ENCODE measurements at regions not wholly inside any gene's neighbourhood (a gene's known extent, or its start where the extent isn't known, plus 50 kb on each side); places are given as distances from the start of the nearest gene placed in this dataset.

- Histone ChIP-seq H3K79me2 (ENCODE audit: low read length) (no peaks in the 10 kb centered on the region), H3K4me1 (ENCODE audit: insufficient read depth, low read length) (peaks cover 16% of the 10 kb centered on the region), H3K27me3 (ENCODE audit: low read length) (no peaks in the 10 kb centered on the region), H3K4me3 (ENCODE audit: low read length) (no peak overlapping the region), H3K4me2 (ENCODE audit: low read length) (no peak overlapping the region), H3K9me2 (replicated peaks; ENCODE audit: low read length) (no peaks in the 10 kb centered on the region), H4K20me1 (ENCODE audit: low read length) (no peaks in the 10 kb centered on the region), H3K9me3 (ENCODE audit: low read length) (no peaks in the 10 kb centered on the region), H3K9ac (ENCODE audit: low read length) (no peak overlapping the region), H3K27ac (ENCODE audit: low read length) (no peak overlapping the region), H3K36me3 (ENCODE audit: low read depth, low read length) (no peaks in the 10 kb centered on the region), H2AFZ (ENCODE audit: low read length) (no peak overlapping the region), H3F3A (ENCODE audit: low read length, unreplicated experiment) (no peaks in the 10 kb centered on the region)
- ATAC-seq (no peak), DNase-seq (no peak)
- ChIA-PET CTCF (no interaction called here), POLR2A (ENCODE audit: unreplicated experiment) (no interaction called here)
- TF ChIP-seq EZH2phosphoT487 (IDR thresholded peaks at IDR 0.05; ENCODE audit: borderline replicate concordance, low read length), result no peak
- TF ChIP-seq, protein P1, sequence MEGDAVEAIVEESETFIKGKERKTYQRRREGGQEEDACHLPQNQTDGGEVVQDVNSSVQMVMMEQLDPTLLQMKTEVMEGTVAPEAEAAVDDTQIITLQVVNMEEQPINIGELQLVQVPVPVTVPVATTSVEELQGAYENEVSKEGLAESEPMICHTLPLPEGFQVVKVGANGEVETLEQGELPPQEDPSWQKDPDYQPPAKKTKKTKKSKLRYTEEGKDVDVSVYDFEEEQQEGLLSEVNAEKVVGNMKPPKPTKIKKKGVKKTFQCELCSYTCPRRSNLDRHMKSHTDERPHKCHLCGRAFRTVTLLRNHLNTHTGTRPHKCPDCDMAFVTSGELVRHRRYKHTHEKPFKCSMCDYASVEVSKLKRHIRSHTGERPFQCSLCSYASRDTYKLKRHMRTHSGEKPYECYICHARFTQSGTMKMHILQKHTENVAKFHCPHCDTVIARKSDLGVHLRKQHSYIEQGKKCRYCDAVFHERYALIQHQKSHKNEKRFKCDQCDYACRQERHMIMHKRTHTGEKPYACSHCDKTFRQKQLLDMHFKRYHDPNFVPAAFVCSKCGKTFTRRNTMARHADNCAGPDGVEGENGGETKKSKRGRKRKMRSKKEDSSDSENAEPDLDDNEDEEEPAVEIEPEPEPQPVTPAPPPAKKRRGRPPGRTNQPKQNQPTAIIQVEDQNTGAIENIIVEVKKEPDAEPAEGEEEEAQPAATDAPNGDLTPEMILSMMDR (conservative IDR thresholded peaks at IDR 0.05; ENCODE audit: low read depth, low read length), result no peak
- no peak for TF ChIP-seq EZH2 (IDR thresholded peaks at IDR 0.05; ENCODE audit: low read length, unreplicated experiment)
- intact Hi-C loops (cut with micrococcal nuclease), result no loop called here
- BruUV-seq (replicated peaks), result no TSS peak
Observed at GRCh38 chr11:97964332-97965004, 1056.3 kb upstream of the CNTN5 start.

- TF ChIP-seq EZH2phosphoT487 (IDR thresholded peaks at IDR 0.05; ENCODE audit: borderline replicate concordance, low read length), result no peak
- TF ChIP-seq, protein P1 (conservative IDR thresholded peaks at IDR 0.05; ENCODE audit: low read depth, low read length), result no peak
- no peak for TF ChIP-seq EZH2 (IDR thresholded peaks at IDR 0.05; ENCODE audit: low read length, unreplicated experiment)
- Histone ChIP-seq H3F3A (ENCODE audit: low read length, unreplicated experiment) (no peaks in the 10 kb centered on the region), H3K27ac (ENCODE audit: low read length) (peak overlapping the region; percentile 29), H2AFZ (ENCODE audit: low read length) (no peak overlapping the region), H3K4me3 (ENCODE audit: low read length) (no peak overlapping the region), H3K4me1 (ENCODE audit: insufficient read depth, low read length) (peaks cover 16% of the 10 kb centered on the region), H3K79me2 (ENCODE audit: low read length) (no peaks in the 10 kb centered on the region), H4K20me1 (ENCODE audit: low read length) (no peaks in the 10 kb centered on the region), H3K9me3 (ENCODE audit: low read length) (no peaks in the 10 kb centered on the region), H3K36me3 (ENCODE audit: low read depth, low read length) (no peaks in the 10 kb centered on the region), H3K4me2 (ENCODE audit: low read length) (no peak overlapping the region), H3K9me2 (replicated peaks; ENCODE audit: low read length) (no peaks in the 10 kb centered on the region), H3K27me3 (ENCODE audit: low read length) (no peaks in the 10 kb centered on the region), H3K9ac (ENCODE audit: low read length) (no peak overlapping the region)
- BruUV-seq (replicated peaks), result no TSS peak
- DNase-seq (peak; percentile 82), ATAC-seq (peak; percentile 62)
- intact Hi-C loops (cut with micrococcal nuclease), result no loop called here
- CTCF ChIA-PET, result no interaction called here
- POLR2A ChIA-PET (ENCODE audit: unreplicated experiment), result no interaction called here
Observed at GRCh38 chr11:97965849-97966646, 1054.7 kb upstream of the CNTN5 start.

GRCh38 chr11:97966901-97967300 lies 1053.8 kb upstream of the CNTN5 start:
- peaks cover 16% of the 10 kb centered on the region for H3K4me1 ChIP-seq (ENCODE audit: insufficient read depth, low read length)
- no peak overlapping the region for H3K27ac ChIP-seq (ENCODE audit: low read length)
- TF ChIP-seq, protein P1 (conservative IDR thresholded peaks at IDR 0.05; ENCODE audit: low read depth, low read length), result no peak
- no peak overlapping the region for H3K9ac ChIP-seq (ENCODE audit: low read length)
- DNase-seq, result peak; percentile 33
- CTCF ChIA-PET, result no interaction called here
- H3K9me3 ChIP-seq (ENCODE audit: low read length), result no peaks in the 10 kb centered on the region
- H2AFZ ChIP-seq (ENCODE audit: low read length), result no peak overlapping the region
- no peaks in the 10 kb centered on the region for H3K27me3 ChIP-seq (ENCODE audit: low read length)
- no peaks in the 10 kb centered on the region for H3F3A ChIP-seq (ENCODE audit: low read length, unreplicated experiment)
- intact Hi-C loops (cut with micrococcal nuclease), result no loop called here
- no TSS peak for BruUV-seq (replicated peaks)
- H3K36me3 ChIP-seq (ENCODE audit: low read depth, low read length), result no peaks in the 10 kb centered on the region
- H3K9me2 ChIP-seq (replicated peaks; ENCODE audit: low read length), result no peaks in the 10 kb centered on the region
- H3K4me3 ChIP-seq (ENCODE audit: low read length), result no peak overlapping the region
- POLR2A ChIA-PET (ENCODE audit: unreplicated experiment), result no interaction called here
- no peak overlapping the region for H3K4me2 ChIP-seq (ENCODE audit: low read length)
- no peaks in the 10 kb centered on the region for H3K79me2 ChIP-seq (ENCODE audit: low read length)
- no peaks in the 10 kb centered on the region for H4K20me1 ChIP-seq (ENCODE audit: low read length)
- ATAC-seq, result no peak
